HCT116 (cell line): ENCODE measurements at regions not wholly inside any gene's neighbourhood (a gene's known extent, or its start where the extent isn't known, plus 50 kb on each side); places are given as distances from the start of the nearest gene placed in this dataset.

Experiments used
- ATF3 ChIP-seq: IDR thresholded peaks from 2 replicates; pipeline ENCODE4 v1.6.1; 2012
- POLR2AphosphoS5 ChIP-seq: IDR thresholded peaks from 2 replicates; pipeline ENCODE4 v1.6.1; 2011; ENCODE audit warnings: mild to moderate bottlenecking, low read depth, low read length, moderate library complexity
- REST ChIP-seq: IDR thresholded peaks from 2 replicates; pipeline ENCODE4 v1.6.1; 2012; ENCODE audit warnings: low read depth
- SP1 ChIP-seq: IDR thresholded peaks from 2 replicates; pipeline ENCODE4 v1.6.1; 2012; ENCODE audit warnings: low read depth

- TF ChIP-seq REST (no peak), ATF3 (no peak), SP1 (no peak), POLR2AphosphoS5 (no peak)
Measured at GRCh38 chr13:94859278-94859691, 146.9 kb upstream of the SOX21 start.
